Stimulated activated CD8-positive, alpha-beta memory T cell treated with anti-CD3 and anti-CD28 coated beads, Interleukin-7, amount 100 ng/mL, for 24 hours (primary cell): ENCODE measurements at regions not wholly inside any gene's neighbourhood (a gene's known extent, or its start where the extent isn't known, plus 50 kb on each side); places are given as distances from the start of the nearest gene placed in this dataset.

ENCODE experiments used
- DNase-seq: peaks from one replicate; pipeline ENCODE4 v3.0.0-alpha.2; 2020; ENCODE audit warnings: low read depth

DNA sequence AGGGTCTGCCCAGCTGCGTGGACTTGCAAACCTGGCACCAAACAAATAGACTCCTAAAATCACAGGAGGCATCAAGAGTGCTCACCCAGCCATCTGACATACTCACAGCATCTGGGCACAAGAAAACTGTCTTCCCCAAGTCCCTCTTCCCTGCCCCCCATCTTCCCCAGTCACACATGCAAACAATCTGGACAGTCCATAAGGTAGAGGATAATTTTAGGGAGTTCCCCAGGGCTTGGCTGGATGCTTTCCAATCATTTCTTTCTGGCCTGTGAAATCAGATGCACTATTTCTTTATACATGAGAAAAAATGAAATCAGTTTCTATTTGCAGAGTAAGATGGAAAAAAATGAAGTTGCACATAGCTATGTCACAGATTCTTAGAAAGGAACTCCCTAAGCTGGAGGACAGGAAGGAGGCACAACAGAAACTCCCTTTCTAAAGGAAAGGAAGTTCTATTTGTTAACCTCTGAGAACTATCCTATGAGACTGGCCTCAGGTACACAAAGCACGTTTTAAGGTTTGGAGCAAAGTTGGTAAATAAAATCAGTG lies 342.3 kb downstream of the HNRNPD start:
- DNase-seq, result no peak

DNA sequence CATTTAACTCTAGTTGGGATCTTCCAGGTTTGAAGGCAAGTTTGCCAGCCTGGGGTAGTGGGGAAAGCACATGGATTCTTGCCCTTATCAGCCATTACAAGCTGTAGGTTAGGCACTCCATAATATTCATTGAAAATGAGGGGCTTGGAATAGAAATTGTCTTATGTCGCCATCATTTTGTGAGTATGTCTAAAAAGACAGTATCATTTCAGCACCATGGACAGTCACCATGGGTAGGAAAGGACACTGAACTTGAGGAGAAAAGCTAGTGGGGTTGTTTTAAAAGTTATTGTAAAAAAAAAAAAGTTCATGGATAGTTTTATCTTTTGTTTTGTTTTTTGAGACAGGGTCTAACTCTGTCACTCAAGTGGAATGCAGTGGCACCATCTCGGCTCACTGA lies 356.1 kb downstream of the HNRNPD start:
- no peak for DNase-seq

GRCh38 chr4:82005158-82005557 lies 368.6 kb downstream of the HNRNPD start:
- no peak for DNase-seq

- DNase-seq, result no peak
Measured at GRCh38 chr4:81997313-81997712, 376.5 kb downstream of the HNRNPD start.

- no peak for DNase-seq
Measured at GRCh38 chr4:81990898-81991297, 382.9 kb downstream of the HNRNPD start.

DNA sequence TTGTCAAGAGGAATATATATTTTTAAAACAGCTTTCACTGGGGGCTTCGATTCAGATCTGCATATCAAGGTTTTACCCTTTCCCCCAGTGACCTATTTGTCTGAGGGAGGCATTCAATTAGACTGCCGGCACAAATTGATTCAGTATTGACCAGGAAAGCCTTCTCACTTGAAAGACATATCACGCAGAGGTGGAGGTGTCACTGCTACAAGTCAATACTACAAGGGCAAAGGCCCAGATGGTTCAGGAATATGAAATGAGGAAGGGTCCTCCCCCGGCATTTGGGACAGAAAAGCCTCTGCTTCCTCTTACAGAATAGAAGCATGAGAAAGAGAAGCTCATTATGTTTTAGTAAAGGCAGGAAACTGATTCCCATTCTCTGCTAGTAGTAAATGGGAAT lies 383.6 kb downstream of the HNRNPD start:
- no peak for DNase-seq

DNA sequence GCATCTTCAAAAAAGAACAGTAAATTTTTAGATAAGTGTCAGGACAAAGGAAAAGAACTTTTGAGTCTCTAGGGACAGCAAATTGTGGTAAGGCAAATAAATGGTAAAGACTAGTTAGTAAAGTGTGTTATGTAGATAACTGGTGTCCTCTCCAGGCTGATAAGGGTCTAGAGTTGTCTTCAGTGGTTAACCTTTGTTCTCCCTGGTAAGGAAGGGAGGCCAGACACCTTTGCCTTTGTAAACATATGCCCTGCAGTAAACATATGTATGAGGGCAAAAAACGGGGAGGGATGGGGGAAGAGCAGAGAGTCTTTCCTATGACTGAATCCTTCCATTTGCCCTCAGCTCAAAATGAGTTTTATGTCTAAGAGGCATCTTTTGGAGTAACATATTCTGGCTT lies 384.6 kb downstream of the HNRNPD start:
- DNase-seq, result no peak

DNA sequence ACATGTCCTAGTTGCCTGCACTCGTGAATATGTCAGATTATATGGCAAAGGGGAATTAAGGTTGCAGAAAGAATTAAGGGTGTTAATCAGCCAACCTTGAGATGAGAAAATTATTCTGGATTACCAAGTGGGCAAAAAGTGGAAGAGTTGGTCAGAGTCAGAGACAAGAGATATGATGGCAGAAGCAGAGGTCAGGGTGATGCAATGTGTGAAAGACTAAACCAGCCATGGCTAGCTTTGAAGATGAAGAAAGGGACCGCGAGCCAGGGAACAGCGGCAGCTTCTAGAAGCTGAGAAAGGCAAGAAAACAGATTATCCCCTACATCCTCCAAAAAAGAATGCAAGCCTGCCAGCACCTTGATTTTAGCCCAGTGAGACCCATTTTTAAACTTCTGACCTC lies 385.6 kb downstream of the HNRNPD start:
- DNase-seq, result no peak

DNA sequence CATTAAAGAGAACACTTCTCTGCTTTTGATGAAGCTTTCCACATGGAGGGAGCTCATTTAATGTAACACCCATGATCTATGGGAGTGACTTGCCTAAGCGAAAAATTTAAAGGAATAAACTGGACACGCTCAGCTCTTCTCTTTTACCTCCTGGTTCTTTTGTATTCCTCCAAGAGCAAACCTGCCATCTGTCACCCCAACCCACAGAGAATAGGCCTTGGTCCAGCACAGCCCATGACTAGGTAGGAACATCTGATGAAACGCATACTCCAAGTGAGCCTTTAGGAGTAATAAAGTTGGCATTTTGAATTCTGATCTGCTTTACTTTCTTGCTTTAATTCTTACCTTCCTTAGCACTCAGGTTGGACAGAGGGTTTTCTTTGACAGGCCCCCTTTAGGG lies 389.0 kb downstream of the HNRNPD start:
- no peak for DNase-seq

DNA sequence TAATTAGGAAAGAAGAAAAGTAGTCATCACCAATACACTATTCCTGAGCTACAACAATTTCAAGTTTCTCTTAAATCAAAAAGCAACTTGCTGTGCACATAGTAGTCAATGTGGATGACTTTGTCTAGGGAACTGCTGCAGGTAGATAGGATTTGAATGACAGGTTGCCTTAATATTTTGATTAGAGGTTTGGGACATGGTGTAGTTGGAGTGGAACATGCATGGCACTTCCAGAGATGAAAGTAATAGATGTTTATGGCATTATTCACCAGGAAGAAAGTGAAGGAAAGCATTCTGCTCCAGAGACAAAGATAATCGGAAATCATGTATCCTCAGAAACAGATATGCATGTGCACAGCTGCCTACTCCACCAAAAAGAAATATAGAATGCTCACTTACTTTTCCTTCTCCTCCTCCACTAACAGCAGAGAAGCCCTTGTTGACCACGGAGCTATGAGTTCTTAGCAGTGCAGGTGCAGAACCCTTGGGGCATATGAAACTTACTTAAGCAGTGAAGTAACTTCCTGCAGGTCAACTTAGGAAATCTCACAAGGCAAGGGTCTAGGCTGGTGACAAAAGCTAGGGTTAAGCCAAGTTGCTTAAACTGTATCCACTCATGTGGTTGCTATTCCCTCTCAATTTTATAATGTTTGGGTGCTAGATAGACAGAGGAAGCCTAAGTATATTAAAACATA lies 390.8 kb downstream of the HNRNPD start:
- DNase-seq, result no peak

DNA sequence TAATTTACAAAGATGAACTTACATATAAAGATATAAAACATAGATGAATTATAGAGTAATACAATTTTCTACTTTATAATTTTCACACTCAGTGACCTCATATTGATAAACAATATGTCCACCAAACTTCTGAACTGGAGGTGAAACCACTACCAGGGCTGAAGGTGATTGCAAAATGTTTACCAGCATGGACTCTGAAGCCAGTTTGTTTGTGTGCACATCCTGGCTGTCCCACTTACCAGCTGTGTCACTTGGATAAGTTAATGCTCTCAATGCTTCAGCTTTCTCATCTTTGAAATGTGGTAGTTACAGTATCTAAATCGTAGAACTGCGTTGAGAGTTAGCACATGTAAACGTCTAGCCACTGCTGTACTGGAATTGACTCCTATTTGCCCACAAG lies 392.6 kb downstream of the HNRNPD start:
- DNase-seq, result no peak

DNA sequence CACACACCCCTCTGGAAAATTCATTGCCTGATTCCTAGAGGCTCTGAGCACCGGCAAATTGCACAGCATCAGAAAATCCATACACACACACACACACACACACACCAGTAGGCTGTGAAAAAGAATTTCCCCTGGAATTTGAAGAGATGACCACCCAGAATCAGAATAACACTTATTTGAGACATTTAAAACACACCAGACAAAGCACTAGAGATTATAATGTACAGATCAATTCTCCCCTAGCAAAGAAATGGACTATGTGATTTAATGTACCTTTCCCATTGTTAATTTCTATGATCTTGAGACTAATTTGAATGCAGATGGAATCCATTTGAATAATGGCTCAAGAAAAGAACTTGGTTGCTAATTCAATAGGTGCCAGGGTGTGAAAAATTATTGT lies 399.3 kb downstream of the HNRNPD start:
- DNase-seq, result no peak

GRCh38 chr4:81971637-81972381 lies 402.0 kb downstream of the HNRNPD start:
- DNase-seq, result no peak

DNA sequence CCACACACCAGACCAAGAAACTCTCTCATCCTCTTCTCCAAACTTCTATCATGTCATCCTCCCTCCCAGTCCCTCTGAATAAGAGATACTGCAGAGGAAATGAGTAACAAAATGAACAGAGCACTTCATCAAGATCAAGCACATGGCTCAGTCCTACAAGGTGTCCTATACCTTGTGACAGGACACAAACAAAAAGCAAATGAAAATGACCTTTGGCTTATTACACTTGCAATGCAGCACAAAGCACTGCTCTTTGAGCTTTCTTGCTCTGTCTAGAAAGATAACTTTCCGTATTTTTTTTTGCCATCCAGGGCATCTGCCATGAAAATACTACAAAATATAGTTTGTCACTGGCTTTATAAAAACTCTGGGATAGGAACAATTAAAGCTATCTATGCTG lies 402.7 kb downstream of the HNRNPD start:
- no peak for DNase-seq

DNA sequence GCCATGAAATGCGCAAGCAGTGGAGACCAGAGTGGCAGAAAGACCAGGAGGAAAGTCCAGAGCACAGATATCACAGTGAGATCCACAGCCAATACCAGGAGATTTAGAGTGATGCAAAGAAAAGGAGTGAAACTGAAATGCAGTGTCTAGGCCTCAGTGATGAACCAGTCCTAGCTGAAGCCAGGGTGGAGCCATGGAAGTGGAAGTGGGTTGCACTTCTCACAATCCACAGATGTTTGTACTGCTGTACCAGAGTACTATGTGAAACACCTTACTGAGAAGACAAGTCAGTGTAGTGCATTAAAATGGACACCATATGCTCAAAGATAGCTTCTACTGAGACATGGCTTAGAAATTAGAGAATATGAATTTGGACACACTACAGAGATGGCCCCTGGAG lies 403.3 kb downstream of the HNRNPD start:
- no peak for DNase-seq

GRCh38 chr4:81966676-81967075 lies 407.1 kb downstream of the HNRNPD start:
- DNase-seq, result no peak

GRCh38 chr4:81965911-81966310 lies 407.9 kb downstream of the HNRNPD start:
- DNase-seq, result no peak

- no peak for DNase-seq
Measured at GRCh38 chr4:81965454-81965853, 408.3 kb downstream of the HNRNPD start.

- no peak for DNase-seq
Measured at GRCh38 chr4:81963763-81964020, 410.1 kb downstream of the HNRNPD start.

GRCh38 chr4:81963015-81963762 lies 410.6 kb downstream of the HNRNPD start:
- DNase-seq, result no peak

- no peak for DNase-seq
Measured at GRCh38 chr4:81960961-81961360, 412.8 kb downstream of the HNRNPD start.

- no peak for DNase-seq
Measured at GRCh38 chr4:81954271-81954670, 419.5 kb downstream of the HNRNPD start.

GRCh38 chr4:81951891-81952455 lies 421.8 kb downstream of the HNRNPD start:
- no peak for DNase-seq
